H7 (cell line): ENCODE measurements at regions not wholly inside any gene's neighbourhood (a gene's known extent, or its start where the extent isn't known, plus 50 kb on each side); places are given as distances from the start of the nearest gene placed in this dataset.

ENCODE experiments used
- DNase-seq: peaks from one replicate; pipeline ENCODE4 v3.0.0; 2012
- H3K27me3 ChIP-seq: 2 replicates; pipeline ENCODE4 v1.6.0; 2011; ENCODE audit warnings: mild to moderate bottlenecking, low read length; ENCODE audit not compliant: control insufficient read depth, insufficient read depth
- H3K36me3 ChIP-seq: replicated peaks from 2 replicates; pipeline ENCODE4 v1.5.1; 2011; ENCODE audit warnings: low read length; ENCODE audit not compliant: control insufficient read depth, insufficient read depth
- H3K4me3 ChIP-seq: 2 replicates; pipeline ENCODE4 v1.5.1; 2011; ENCODE audit warnings: low read depth, mild to moderate bottlenecking, control low read depth, low read length, moderate library complexity; ENCODE audit not compliant: insufficient read depth

DNA sequence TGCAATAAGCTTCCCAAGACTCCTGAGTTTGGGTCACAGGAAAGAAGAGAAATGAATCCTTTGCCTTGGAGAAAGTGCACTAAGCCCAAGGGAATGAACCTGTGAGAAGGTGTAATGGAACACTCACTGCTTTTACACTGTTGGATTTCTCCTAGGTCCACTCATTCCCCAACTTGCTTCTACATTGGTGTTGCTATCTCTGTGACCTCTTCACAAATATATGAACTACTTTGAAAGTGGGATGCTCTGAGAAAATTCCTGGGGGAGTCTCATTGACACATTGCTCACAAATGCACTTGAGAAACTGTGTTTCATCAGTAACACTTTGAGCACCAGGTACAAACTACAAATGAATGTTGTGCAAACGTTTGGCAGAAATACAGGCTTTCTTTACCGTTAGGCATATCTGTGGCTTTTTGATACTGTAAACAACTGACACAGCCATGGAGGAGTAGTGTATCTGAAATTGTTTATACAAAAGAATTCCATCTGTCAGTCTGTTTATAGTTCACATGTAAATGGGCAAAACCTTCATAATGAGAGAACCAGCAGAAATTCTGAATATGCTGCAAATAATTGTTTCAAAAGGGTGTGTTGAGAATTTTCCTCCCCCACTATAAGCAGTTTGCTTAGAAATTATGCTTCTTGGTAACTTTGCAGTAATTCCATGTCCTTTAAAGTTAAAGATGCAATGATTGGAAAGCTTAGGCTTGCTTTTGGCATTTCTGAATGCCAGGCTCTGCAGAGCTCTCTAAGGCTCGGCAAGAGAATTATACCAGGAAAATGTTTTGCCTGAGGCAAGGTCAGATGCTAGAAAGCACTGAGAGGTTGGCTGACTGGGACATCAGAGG, 348.5 kb upstream of the DDHD1 start:
- no peak overlapping the region for H3K4me3 ChIP-seq
- no peak for DNase-seq
- no peaks in the 10 kb centered on the region for H3K27me3 ChIP-seq
- no peaks in the 10 kb centered on the region for H3K36me3 ChIP-seq

DNA sequence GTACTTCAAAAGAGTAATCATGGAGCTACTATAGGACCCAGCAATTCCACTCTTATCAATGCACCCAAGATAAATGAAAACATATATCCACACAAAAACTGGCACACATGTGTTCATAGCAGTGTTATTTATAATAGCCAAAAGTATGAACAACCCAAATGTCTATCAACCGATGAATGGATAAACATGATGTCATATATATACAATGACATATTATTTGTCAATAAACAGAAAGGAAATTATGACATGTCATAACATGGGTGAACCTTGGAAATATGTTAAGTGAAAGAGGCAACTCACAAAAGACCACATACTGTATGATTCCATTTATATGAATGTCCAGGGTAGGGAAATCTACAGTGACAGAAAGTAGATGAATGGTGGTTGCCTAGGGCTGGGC, 347.1 kb upstream of the DDHD1 start:
- Histone ChIP-seq H3K27me3 (no peaks in the 10 kb centered on the region), H3K4me3 (no peak overlapping the region), H3K36me3 (no peaks in the 10 kb centered on the region)
- DNase-seq: no peak

DNA sequence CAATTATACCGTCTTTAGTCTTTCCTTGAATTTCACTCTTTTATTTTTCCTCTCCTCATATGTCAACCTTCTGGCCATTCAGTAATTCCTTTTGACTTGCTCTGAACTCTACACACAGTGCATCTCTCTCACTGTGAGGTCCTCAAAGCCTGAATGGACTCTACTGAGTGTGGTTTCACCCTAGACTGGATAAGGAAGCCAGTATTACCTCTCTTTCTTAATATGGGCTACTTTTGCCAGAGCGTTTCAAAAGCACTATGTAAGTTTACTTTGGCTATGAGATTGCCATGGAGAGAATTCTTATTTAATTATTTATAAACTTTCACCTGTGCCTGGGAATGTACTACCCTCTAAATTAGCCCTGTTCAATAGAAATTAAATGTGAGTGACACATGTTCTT, 343.5 kb upstream of the DDHD1 start:
- Histone ChIP-seq H3K27me3 (no peaks in the 10 kb centered on the region), H3K4me3 (no peak overlapping the region), H3K36me3 (no peaks in the 10 kb centered on the region)
- no peak for DNase-seq

DNA sequence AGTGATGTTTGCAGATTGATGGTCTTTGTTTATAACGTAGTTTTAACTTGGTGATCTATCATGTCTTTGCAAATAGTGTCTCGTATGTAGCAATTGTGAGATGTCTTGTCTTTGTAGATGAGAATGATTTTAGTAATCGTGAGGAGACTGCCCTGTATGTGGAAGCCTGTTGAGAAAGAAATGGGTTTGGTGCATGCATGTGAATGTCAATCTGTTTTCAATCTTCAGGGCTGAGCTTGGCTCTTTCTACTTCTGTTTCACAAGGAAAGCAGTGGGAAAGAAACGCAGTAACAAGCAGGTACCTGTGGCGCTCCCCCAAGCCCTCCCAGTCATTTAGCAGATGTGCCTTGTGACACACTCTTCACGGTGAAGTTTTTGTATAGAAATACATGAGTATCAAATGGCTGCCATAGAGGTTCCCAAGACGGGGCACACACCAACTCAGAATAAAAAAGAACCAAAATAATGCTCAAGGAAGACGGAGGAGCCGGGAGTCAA, 342.8 kb upstream of the DDHD1 start:
- Histone ChIP-seq H3K27me3 (no peaks in the 10 kb centered on the region), H3K4me3 (no peak overlapping the region), H3K36me3 (no peaks in the 10 kb centered on the region)
- DNase-seq: no peak

DNA sequence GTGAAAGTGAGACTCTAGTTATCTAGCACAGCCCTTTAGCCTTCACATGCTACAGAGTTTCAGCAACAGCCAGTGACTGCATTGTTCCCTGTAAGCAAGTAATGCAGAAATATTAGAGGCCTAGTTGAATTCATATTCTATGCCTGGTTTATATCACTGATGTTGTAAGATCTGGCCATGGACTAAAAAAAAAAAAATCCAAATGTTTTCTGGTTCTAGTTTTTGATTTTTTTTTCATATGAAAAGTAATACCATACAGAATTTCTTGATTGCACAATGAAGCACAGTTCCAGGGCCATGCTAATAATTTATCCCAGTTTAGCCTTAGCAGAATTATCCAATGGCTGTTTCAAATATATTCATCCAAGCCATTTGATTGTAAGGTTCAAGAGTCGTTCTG, 341.5 kb upstream of the DDHD1 start:
- no peak overlapping the region for H3K4me3 ChIP-seq

DNA sequence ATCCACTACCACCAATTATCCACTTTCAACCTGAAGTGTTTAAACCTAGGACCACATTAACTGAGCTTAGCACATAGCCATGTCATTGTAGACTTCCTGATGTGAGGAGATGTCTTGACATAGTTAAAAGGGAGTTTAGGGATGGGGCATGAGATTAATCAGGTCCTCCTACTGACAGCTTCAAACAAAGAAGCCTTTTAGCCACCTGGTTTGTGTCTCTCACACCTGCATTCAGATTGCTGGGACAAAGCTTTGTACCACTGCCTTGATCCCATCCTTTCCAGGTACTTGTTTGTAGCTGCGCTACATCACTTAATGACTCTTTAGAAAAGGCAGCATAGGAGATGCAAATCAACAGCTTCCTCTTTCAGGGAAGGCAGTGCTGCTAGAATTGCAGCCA, 340.7 kb upstream of the DDHD1 start:
- DNase-seq: no peak
- no peaks in the 10 kb centered on the region for H3K27me3 ChIP-seq
- H3K4me3 ChIP-seq: no peak overlapping the region
- H3K36me3 ChIP-seq: no peaks in the 10 kb centered on the region

More for the DNA sequence above, 341.5 kb upstream of the DDHD1 start:
- no peaks in the 10 kb centered on the region for H3K27me3 ChIP-seq
- DNase-seq: no peak
- H3K36me3 ChIP-seq: no peaks in the 10 kb centered on the region

DNA sequence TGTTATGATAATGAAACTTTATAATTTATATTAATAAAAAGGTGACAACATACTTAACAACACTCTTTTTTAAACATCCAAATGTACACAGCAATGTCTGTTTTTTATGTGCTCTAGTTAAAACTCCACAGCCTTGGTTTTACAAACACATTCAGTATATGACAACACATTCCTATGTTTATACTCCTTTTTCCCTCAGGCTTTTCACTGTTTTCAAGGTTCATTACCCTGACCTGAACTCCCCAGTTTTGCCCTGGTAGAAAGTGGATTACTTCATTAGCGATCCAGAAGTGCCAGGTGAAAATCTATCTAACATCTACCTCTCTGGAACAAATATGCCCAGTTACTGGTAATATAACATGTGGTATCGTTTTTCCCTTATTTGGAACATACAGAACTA, 340.2 kb upstream of the DDHD1 start:
- no peaks in the 10 kb centered on the region for H3K36me3 ChIP-seq
- H3K4me3 ChIP-seq: no peak overlapping the region
- DNase-seq: no peak
- H3K27me3 ChIP-seq: no peaks in the 10 kb centered on the region

DNA sequence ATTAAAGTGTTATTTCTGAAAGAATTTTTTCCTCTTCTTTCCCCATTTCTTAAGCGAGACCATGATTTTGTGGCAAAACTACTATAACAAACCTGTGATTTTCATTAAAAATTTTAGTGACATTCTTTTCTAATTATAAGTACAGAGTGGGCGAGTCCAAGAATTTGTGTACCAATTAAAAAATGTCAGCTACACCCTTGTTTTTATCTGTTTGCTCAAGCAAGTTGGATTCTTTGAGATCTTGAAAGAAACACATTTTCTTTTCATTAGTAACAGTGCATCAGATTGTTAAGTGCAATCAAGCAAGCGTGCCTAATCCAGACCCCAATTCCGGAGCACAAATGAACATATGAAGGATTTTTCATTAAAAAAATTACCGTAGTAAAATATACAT, 338.8 kb upstream of the DDHD1 start:
- no peak for DNase-seq
- Histone ChIP-seq H3K4me3 (no peak overlapping the region), H3K36me3 (no peaks in the 10 kb centered on the region), H3K27me3 (no peaks in the 10 kb centered on the region)

DNA sequence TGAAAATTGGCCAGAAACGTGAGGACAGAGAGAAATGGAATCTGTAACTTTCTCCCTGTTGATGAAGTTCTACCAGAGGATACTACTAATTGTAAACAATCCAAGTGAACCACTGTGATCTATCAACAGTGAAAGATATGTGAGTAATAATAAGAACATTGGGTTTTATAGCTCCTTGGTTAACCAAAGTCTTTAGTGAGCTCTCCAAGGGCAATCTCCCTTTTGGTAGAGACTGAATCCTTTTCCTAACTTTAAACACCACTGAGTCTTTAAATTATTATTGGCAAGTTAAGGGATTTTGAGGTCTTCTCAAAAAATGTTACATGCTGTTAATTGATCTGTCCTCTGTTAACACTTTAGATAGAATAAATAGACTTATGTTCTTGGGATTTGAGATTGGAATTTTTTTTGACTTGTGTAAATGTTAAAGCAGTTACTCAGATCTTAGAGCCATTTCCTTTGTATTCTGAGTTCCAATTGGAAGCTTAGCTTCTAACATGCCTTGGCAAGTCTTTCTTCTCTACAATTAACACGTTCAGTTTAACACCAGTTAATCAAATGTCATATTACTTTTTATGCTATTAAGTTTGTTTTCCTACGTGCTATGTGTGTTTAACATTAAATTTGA, 338.2 kb upstream of the DDHD1 start:
- Histone ChIP-seq H3K4me3 (no peak overlapping the region), H3K27me3 (no peaks in the 10 kb centered on the region), H3K36me3 (no peaks in the 10 kb centered on the region)
- DNase-seq: no peak

DNA sequence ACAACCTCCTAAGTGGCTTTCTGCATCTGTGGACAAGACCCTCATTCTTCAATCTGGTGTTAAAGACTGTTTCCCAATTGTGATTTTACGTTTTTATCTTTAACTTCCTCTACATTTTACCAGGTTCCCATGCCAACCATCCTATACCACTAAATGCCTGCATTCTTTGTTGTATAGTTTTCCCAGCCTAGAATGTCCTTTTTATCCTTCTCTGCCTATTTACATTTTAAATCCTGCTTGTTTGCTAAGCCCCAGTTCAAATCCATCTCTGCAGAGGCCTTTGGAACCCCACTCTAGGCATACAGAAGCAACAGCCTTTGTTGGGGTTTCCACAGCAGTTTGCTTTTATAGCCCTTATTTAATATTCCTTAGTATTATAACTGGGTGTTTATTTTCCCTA, 325.1 kb upstream of the DDHD1 start:
- Histone ChIP-seq H3K36me3 (no peaks in the 10 kb centered on the region; the same call in 1 of the 2 replicates), H3K4me3 (no peak overlapping the region), H3K27me3 (no peaks in the 10 kb centered on the region)
- no peak for DNase-seq

DNA sequence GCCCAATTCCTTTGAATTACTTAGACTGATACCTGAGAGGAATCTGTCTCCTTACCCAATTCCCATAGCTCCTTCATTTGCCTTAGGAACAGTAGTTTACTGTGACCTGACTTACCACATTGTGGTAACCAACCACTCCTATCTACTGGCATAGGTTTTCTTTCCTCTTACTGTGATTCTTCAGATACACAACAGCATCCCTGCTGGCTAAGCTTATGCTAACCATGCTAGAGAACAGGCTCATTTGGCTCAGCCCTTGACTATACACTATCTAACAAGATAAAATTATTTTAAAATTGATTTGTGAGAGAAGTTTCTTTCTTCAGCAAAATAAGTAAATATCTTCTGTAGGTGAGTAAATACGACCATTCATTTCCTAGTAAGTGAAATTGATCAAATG, 320.4 kb upstream of the DDHD1 start:
- no peak for DNase-seq
- Histone ChIP-seq H3K4me3 (no peak overlapping the region), H3K27me3 (no peaks in the 10 kb centered on the region), H3K36me3 (no peaks in the 10 kb centered on the region)

DNA sequence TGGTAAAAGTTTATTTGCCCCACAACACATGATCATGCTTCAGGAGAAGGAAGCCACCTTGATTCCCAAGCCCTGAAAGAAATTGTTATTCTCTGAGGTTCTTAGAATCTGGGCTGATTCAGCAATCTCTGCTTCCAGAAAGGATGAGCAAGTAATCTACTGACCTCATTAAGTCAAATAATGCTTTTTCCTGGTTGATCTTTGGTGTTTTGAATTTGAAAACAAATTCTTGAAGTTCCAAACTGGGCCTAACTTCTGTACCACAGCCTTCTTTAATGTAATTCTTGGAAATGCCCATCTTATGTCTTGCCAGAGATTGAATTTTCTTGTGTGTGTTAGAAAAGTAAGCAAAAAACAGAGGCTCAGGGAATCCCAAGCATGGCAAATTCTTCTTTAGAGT, 319.2 kb upstream of the DDHD1 start:
- DNase-seq: no peak
- H3K4me3 ChIP-seq: no peak overlapping the region
- no peaks in the 10 kb centered on the region for H3K27me3 ChIP-seq
- H3K36me3 ChIP-seq: no peaks in the 10 kb centered on the region

DNA sequence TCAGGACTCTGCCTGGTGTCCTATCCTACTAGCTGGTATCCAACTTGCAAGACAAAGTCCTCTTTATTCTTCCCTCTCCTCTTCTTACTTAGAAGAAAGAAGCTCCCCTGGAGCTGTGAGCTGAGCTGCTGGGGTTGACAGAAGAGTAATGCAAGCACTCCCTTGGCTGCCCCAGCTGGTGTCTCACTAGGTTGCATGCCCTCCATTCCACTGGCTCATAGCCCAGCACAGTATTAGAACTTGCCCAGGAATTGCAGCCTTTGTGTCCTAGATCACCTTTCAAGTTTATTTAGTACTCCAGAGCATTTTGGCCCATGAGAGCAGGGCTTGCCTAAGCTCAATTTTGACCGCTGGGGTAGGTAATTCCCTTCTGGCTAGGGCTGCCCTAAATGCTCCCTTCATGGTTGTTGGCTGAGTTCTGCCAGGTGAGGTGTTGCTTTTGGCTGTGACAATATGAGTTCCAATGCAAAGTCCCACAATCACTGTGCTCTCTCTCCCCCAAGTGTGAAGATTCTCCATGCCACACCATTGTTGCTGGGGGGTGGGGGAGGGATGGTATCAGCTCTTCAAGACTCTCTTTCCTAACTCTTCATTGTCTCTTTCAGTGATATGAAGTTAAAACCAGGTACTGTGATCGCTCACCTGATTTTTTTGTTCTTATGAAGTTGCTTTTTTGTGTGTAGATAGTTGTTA, 317.4 kb upstream of the DDHD1 start:
- Histone ChIP-seq H3K4me3 (no peak overlapping the region), H3K27me3 (no peaks in the 10 kb centered on the region), H3K36me3 (no peaks in the 10 kb centered on the region)
- no peak for DNase-seq

DNA sequence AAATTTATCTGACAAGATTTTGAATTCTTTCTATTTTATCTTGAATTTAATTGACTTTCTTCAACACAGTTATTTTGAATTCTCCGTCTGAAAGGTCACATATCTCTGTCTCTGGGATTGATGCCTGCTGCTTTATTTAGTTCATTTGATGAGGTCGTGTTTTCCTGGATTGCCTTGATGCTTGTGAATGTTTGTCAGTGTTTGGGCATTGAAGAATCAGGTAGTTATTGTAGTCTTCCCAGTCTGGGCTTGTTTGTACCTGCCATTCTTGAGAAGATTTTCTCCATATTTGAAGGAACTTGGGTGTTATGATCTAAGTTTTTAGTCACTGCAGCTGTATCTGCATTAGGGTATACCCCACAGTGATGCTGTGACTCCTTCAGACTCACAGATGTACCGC, 315.8 kb upstream of the DDHD1 start:
- no peak for DNase-seq
- Histone ChIP-seq H3K4me3 (no peak overlapping the region), H3K36me3 (no peaks in the 10 kb centered on the region), H3K27me3 (no peaks in the 10 kb centered on the region)

DNA sequence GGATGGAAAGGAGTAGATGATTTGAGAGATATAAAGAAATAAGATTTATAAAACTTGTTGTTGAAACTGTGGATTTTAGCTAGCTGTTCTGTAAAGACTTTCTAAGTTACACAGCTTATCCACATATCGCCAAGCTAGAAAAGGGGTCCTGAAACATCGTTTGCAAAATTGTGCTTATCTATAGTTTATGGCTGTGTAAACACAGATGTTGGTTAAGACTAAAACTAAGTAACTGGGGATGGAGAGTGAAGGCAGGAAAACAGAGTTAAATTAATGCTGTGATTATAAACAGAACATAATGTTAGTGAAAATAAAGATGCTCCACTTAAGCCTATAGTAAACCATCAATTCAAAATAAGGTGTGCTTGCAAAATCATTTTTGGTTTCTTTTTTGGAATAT, 311.3 kb upstream of the DDHD1 start:
- no peaks in the 10 kb centered on the region for H3K27me3 ChIP-seq
- DNase-seq: no peak
- no peaks in the 10 kb centered on the region for H3K36me3 ChIP-seq
- H3K4me3 ChIP-seq: no peak overlapping the region
